Skin of body (tissue), 1 donor: ENCODE measurements at regions not wholly inside any gene's neighbourhood (a gene's known extent, or its start where the extent isn't known, plus 50 kb on each side); places are given as distances from the start of the nearest gene placed in this dataset.

Experiments used
- DNase-seq: peaks from one replicate; lab custom pipeline; 2025; lab: John Stamatoyannopoulos, UW

DNA sequence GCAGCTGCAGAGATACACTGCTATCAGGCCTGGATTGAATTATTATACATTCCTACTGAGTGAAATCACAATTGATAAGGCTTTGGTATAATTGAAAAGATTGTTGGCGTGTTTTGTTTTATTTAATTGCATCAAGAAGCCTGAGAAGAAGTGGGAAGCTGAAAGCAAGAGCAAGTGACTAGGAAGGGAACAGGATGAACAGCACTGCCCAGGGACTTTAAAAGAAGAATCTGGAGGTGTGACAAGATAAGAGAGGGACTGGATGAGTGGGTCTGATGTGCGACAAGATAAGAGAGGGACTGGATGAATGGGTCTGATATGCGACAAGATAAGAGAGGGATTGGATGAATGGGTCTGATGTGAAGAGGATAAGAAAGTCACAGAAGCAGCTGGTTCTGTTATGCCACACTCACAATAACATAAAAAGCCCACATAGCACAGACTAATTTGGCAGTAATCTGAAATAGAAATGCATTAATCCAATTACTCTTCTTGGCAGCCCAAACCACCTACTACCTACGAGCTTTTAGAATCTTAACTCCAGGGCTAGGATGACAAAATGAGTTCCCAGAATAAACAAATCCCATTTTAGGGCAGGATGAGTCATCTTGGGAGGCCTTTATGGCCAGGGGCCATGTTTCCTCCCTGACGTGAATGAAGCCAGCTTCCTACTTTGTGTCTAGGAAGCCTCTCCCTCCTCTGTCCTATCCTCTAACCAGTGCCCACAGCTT lies 129.7 kb downstream of the DUSP10 start:
- DNase-seq = peak; percentile 53

DNA sequence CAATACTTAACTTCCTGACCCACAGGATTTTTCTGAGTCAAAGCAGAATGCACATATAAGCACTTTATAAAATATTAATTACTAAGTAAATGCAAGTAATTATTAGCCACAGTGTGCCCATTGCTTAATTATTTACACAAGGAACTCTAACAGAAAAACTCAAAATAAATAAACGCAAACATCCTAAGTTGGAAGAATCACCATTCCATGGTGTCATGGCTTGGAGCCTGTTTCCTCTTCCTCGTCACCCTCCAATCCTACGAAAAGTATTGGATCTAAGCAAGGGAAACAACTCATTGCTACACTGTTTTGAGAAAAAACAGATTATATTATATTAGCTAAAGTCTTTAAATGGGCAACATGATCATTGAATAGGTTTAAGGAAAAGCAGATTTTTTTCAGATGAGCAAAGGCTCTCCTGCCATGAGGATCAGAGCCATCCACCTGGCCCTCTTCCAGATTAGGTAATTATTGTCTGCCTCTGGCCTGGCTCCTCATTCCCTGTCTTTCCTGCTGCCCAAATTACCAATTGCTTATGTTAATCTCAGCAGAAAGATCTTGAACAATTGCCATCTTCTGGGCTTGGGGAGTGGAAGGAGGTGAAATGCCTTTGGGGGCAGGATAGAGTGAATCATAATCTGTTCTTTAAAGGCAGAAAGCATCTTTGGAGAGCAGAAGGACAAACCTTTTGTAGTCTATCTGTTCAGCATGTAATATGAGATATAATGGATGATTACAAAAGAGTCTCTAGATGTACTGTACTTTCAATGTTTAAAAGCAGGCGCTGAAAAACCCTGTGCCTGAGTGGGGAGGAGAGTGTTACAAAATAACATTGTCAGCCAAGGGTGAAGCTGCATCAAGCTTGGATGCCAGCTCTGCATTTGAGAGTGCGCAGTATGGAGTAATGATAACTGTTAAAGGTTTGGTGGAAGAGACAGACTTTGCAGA lies 121.2 kb downstream of the DUSP10 start:
- peak; percentile 8 for DNase-seq

DNA sequence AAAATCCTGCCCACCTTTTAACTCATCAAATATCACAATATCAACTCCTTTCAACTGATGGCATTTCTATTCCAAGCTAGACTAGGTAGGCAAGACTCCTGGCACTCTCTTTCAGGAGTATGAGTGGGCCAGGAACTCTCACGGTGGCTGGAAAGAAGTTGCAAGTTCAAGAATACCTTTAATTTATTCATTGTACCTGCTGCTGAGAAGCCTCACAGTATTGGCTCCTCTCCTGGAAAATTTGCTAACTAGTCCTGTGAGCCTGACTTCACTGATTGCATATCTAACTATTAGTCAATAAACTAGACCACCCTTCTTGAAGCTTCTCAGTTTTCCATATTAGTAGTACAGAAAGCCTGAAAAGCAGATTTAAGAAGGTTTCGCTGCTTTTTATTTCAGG lies 120.2 kb downstream of the DUSP10 start:
- DNase-seq = no peak

DNA sequence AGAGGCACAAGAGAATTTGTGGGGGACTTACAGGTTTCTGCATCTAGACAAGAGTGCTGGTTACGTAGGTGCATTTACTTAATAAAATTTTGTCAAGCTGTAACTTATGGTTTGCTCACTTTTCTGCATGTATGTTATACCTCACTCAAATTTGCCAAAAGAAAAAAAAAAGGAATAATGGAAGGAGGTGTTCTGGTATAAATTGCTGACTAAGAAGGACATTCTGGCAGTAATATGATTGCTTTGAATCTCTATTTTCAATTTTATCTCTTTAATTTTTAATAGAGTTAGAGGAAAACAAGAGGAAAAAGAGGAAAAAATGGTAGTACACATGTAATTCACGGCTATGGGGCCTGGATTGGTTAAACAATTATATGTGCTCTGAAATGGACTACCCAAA lies 119.5 kb downstream of the DUSP10 start:
- no peak for DNase-seq

DNA sequence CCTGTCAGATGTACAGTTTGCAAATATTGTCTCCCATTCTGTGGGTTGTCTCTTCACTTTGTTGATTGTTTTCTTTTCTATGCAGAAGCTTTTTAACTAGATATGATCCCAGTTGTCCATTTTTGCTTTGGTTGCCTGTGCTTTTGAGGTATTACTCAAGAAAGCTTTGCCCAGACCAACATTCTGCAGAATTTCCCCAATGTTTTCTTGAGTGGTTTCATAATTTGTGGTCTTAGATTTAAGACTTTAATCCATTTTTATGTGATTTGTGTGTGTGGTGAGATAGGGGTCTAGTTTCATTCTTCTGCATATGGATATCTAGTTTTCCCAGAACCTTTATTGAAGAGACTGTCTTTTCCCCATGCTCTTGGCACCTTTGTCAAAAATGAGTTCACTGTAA lies 116.9 kb downstream of the DUSP10 start:
- DNase-seq = no peak

DNA sequence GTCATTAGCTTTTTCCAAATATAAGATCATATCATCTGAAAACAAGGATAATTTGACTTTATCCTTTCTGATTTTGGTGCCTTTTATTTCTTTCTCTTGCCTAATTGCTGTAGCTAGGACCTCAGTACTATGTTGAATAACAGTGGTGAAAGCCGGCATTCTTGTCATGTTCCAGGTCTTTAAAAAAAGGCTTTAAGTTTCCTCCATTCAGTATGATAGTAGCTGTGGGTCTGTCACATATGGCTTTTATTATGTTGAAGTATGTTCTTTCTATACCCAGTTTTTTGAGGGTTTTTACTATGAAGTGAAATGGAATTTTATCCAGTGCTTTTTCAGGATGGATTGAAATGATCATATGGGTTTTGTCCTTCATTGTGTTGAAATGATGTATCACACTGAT lies 115.8 kb downstream of the DUSP10 start:
- DNase-seq = no peak

DNA sequence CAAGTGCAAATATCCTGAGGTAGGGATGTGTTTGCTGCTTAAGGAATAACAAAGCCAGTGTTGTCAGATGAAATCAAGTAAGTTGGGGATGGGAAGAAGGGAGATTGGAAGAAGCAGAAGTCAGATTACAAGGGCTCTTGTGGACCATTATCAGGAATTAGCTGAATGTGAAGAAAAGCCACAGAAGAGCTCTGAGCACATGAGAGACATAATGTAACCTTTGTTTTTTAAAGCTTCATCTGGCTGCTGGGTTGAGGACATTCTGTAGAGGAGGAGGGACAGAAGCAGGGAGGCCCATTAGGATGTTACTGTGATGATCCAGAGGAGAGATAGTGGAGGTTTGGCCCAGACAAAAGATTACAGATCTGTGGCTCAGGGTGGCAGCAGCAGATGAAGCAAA lies 111.7 kb downstream of the DUSP10 start:
- DNase-seq = no peak

DNA sequence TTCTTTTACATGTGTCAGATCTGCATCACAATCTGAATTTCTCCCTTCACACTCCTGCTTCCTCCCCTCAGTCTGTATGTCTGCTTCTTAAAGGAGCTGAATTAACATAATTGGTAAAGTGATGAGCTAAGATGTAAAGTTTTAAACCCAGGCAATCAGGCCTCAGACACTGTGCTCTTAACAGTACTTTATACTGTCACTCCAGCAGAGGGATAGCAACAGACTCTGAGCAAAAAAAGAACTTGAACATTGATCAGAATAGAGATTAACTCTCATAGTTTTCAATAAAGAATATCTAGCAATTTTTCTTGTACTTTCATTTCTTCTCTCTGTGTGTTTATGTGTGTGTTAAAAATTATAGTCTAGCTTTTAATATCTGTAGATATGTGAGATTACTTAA lies 110.3 kb downstream of the DUSP10 start:
- DNase-seq = no peak

DNA sequence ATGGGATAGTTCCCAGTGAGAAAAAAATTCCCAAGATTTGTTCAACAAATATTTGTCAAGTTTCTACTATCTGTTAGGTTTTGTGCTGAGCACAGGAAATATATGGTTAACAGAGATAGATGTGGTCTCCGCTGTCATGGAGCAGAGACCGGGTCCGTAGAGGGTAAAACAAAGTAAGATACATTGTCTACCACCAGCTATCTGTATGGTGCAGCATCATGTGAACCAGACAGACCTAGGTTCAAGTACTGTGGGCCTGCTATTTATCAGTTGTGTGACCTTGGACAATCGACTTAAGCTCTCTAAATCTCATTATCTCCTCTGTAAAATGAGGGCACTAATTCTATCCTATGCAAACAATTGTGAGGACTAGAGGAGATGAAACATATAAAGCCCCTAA lies 109.8 kb downstream of the DUSP10 start:
- no peak for DNase-seq

DNA sequence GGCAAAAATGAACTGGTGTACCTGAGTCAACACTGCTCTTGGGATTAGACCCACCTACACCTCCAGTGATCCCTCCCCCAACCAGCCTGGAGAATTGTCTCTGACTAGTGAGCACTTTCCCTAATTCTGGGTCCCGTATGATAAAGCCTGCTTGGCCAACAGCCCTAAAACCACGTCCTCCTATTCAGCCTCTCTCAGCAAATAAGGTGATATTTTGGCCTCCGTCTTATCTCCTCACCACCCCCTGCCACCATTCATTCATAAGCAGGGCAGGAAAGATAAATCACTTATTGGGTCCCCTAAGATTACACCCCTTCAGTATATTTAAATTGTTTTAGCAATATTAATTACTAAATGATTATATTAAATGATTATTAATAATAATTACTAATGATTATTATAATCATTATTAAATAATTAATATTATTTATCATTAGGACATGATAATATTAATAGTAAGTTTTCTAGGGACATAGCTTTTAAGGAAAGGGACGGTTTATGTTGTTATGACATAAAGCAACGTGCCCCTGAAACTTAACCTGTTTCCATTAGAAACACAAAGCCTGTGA lies 108.0 kb downstream of the DUSP10 start:
- no peak for DNase-seq

DNA sequence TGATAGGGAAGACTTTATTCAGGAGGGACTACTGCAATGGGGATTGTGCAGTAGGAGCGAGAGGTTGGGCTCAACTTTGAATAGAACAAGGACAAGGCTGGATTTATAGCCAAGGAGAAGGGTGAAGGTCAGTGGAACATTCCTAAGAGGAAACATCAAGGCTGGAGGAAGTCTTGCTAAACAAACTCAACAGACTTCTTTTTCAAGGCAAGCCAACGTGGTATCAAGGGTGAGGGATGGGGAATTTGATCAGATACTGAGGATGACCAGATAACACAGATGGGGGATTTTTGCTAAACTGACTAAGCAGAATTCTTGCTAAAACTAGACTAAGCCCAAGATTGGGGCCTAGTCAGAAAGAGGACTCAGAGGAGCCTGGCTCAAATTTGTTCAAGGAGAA lies 107.3 kb downstream of the DUSP10 start:
- DNase-seq = no peak

DNA sequence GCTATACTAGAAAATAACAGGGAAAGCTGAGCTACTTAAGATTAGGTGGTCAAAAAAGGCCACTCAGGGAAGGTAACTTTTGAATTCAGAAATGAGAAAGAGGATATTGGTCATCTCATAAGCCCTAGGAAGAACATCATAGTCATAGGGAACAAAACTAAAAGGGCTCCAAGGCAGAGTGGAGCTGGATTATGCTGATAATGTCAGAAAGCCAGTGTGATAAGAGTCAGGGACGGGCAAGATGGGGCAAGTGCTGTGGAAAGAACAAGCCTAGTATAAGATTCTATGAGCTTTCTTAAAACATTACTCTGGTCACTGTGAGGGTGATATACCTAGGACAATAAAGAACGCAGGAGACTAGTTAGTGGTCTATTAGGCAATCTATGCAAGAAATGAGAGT lies 106.6 kb downstream of the DUSP10 start:
- no peak for DNase-seq

DNA sequence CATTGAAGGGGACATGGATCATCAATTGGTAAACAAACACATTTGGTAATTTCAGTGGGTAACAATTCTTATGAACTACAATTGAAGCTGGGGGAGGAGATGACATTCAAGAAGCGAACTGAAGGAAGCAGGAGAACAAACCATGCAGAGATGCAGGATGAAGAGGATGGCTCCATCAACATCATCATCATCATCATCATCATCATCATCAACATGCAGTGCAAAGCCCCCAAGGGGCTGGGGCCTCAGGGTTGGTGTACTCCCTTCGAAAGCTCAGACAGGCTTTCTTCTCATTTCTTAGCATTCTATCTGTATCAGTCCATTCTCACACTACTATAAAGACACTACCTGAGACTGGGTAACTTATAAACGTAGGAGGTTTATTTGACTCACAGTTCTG lies 105.8 kb downstream of the DUSP10 start:
- no peak for DNase-seq

DNA sequence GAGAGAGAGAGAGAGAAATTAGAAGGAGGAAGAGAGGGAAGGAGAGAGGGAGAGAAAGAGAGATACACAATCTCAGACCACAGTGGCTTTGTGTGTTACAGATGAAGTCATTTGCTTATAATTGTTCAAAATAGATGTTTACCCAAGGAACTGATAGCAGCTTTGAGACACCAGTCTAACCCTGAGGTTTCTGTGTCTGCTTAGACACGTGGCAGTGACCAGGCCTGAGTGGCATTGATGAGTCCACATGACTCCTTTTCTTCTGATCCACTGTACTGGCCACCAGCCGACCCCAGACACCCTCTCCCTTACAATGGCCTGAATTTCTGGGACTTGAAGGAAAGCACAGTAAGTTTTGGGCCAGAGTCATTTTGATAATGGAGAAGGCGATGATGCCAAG lies 104.9 kb downstream of the DUSP10 start:
- DNase-seq = no peak

DNA sequence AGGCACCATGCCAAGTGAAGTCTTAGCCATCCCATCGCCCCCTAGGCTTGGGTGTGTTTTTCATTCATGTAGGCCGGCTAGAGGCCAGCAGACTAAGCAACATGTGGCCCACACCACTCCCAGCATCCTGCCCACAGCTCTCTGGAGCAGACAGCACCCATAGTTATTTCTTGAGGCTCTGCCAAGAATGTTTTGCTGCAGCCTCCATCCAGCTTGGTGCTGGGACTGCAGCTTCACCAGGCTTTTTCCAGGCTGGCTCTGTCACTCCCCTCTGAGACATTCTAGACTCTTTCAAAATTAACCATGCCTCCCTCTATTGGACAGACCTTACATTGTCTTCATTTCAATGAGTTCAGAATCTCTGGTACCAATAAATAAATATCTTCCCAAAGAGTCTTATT lies 104.2 kb downstream of the DUSP10 start:
- DNase-seq = peak; percentile 36

DNA sequence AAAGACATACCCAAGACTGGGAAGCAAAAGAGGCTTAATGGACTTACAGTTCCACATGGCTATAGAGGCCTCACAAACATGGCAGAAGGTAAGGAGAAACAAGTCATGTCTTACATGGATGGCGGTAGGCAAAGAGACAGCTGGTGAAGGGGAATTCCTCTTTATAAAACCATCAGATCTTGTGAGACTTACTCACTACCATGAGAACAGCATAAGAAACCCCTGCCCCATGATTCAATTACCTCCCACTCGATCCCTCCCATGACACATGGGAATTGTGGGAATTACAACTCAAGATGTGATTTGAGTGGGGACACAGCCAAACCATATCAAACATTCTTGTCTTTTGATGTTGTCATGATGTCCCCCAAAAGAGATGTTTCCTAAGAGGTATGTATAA lies 103.3 kb downstream of the DUSP10 start:
- DNase-seq = no peak

DNA sequence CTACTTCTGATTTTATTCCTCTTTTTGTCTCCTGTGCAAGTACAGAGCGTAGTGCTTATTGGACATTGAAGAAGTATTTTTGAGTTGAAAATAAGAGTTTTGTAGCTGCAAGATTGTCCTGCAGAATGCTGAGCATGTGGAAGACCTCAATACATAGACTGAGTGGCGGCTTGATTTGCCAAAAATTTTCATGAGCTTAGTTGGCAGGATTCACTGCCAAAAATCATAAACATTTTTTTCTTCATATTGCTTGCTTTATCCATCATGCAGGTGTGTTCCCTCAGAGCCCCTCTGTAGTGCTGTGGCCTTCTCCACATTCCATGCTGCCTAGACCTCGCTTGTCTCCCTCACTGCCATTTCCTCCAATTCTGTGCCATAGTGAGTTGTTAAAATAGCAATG lies 100.1 kb downstream of the DUSP10 start:
- DNase-seq = no peak

DNA sequence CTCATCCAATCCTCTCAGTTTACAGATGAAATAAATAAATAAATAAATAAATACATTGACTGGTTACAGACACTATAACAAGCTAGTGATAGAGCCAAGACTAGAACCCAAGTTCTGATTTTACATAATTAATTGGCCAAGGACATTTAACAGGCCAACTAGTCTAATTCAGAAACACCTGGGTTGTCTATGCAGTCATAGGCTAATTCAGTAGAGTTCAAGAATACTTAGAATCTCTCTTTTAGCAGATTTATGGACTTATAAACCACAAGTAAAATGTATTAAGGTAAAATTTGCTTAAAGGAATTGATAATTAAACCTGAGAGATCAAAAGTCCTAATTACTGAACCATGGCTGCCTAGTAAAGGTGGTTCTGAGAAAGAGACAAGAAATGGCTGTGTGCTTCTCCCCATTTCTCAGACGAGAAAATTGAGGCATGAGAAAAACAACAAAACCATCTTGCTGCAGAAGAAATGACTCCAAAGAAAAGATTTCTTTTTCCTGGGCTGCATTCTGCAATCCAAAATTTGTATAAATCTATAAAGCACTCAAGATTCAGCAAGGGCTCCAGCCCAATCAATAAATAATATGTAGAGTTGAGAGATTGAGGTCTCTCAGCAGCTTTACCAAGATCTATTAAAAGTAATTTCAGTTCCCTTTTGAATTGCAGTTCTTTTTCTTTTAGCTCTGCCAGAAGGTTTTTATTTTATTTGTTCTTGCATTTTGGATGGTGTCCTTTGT lies 98.3 kb downstream of the DUSP10 start:
- peak; percentile 91 for DNase-seq

DNA sequence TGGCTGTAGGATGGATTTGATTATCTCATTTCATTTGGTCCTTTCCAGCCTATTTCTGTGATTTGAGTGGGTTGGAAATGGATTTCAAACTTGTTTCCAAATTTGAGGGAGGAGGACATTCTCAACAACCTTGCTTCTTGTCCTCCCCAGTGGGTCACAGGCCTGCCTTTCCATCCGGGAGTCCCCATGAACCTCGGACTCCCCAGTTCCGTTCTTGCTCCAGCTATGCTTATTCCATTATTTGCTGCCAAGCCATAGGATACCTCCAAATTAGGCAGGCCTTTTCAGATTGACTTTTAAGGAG lies 97.8 kb downstream of the DUSP10 start:
- DNase-seq = peak; percentile 91

DNA sequence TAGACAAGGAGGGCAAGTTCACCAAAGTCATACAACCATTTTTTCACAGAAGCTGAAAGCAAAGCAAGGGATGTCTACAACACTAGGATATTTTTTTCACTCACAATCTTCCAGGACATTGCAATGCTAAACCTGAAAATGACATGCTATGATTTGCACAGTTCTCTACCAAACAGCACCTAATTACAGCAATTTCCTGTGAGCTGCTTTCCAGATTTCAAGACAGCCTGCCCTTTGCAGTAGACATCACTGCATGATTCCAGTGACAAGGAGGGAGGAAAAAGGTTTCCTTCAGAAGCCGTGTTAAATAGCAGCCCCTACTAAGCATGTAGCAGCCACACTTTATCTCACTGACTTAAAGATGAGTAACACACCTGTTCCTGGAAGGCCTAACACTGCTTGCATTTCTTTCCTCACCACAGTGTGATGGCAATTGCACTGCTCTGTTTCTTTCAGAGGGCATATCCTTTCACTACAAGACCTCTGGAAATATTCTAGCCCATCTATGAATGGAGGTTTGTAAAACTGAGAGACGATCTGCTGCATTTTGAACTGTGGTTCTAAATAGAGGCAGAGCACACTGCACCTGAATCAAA lies 97.1 kb downstream of the DUSP10 start:
- DNase-seq = peak; percentile 20

DNA sequence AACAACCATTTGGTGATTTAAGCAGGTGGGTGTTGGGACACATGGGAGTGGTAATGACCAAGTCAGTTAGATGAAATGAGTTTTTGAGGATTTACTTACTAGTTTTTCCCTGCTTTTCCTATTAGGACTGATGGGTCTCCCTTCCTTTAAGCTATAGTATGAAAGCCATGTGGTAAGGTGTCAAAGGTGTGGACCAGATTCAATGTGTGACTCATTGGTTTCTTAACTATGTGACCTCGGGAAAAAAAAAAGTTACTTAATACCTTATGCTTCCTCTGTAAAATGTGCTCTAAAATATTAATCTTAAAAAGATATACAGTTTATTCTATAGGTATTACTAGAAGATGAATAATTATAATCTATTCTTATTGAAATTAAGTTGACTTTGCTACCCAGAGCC lies 93.7 kb downstream of the DUSP10 start:
- DNase-seq = no peak
